ENCODE measurements at regions not wholly inside any gene's neighbourhood (a gene's known extent, or its start where the extent isn't known, plus 50 kb on each side); places are given as distances from the start of the nearest gene placed in this dataset.

- H3K4me1 ChIP-seq (ENCODE audit: insufficient read depth, low read length), result no peaks in the 10 kb centered on the region
- H3K4me3 ChIP-seq (ENCODE audit: low read length), result no peak overlapping the region
- no peak overlapping the region for H3K9ac ChIP-seq (ENCODE audit: low read depth, low read length)
- H3K36me3 ChIP-seq (ENCODE audit: insufficient read depth, low read length), result no peaks in the 10 kb centered on the region
- H3K27me3 ChIP-seq (ENCODE audit: insufficient read depth, low read length), result no peaks in the 10 kb centered on the region
- H3K27ac ChIP-seq (ENCODE audit: low read depth, low read length), result no peak overlapping the region
- WGBS, result 74% methylated on average over 3 of the region's 3 CpGs
- no peaks in the 10 kb centered on the region for H3K9me3 ChIP-seq (ENCODE audit: insufficient read depth, low read depth, low read length)
Observed at GRCh38 chr6:141667580-141668309, 465.0 kb upstream of the GJE1 start.

GRCh38 chr6:141666187-141666586 lies 466.5 kb upstream of the GJE1 start:
- H3K27ac ChIP-seq (ENCODE audit: low read depth, low read length), result no peak overlapping the region
- 95% methylated on average over 1 of the region's 1 CpG for WGBS
- no peaks in the 10 kb centered on the region for H3K36me3 ChIP-seq (ENCODE audit: insufficient read depth, low read length)
- no peaks in the 10 kb centered on the region for H3K4me1 ChIP-seq (ENCODE audit: insufficient read depth, low read length)
- no peaks in the 10 kb centered on the region for H3K27me3 ChIP-seq (ENCODE audit: insufficient read depth, low read length)
- no peak overlapping the region for H3K9ac ChIP-seq (ENCODE audit: low read depth, low read length)
- no peak overlapping the region for H3K4me3 ChIP-seq (ENCODE audit: low read length)
- H3K9me3 ChIP-seq (ENCODE audit: insufficient read depth, low read depth, low read length), result no peaks in the 10 kb centered on the region

- Histone ChIP-seq H3K9me3 (ENCODE audit: insufficient read depth, low read depth, low read length) (no peaks in the 10 kb centered on the region), H3K4me3 (ENCODE audit: low read length) (no peak overlapping the region), H3K27ac (ENCODE audit: low read depth, low read length) (no peak overlapping the region), H3K36me3 (ENCODE audit: insufficient read depth, low read length) (no peaks in the 10 kb centered on the region), H3K4me1 (ENCODE audit: insufficient read depth, low read length) (no peaks in the 10 kb centered on the region), H3K9ac (ENCODE audit: low read depth, low read length) (no peak overlapping the region), H3K27me3 (ENCODE audit: insufficient read depth, low read length) (no peaks in the 10 kb centered on the region)
- WGBS, result 98% methylated on average over 2 of the region's 2 CpGs
Observed at GRCh38 chr6:141664744-141665143, 468.0 kb upstream of the GJE1 start.

DNA sequence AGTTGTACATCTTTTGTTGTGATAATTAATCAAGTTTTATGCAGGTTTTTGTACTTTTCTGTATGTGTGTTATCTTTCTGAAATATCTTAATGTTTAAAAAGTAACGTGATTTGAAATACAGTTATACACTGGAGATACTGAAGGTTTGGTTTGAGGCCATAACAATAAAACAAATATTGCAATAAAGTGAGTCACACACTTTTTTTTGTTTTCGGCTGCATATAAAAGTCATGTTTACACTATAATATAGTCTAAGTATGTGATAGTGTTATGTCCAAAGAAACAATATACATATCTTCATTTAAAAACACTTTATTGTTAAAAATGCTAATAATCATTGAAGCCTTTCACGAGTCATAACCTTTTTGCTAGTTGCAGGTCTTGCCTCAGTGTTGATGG lies 473.1 kb upstream of the GJE1 start:
- Histone ChIP-seq H3K27me3 (ENCODE audit: insufficient read depth, low read length) (no peaks in the 10 kb centered on the region), H3K4me1 (ENCODE audit: insufficient read depth, low read length) (no peaks in the 10 kb centered on the region), H3K9ac (ENCODE audit: low read depth, low read length) (no peak overlapping the region), H3K36me3 (ENCODE audit: insufficient read depth, low read length) (no peaks in the 10 kb centered on the region), H3K4me3 (ENCODE audit: low read length) (no peak overlapping the region), H3K27ac (ENCODE audit: low read depth, low read length) (no peak overlapping the region), H3K9me3 (ENCODE audit: insufficient read depth, low read depth, low read length) (no peaks in the 10 kb centered on the region)
- 90% methylated on average over 2 of the region's 3 CpGs for WGBS

GRCh38 chr6:141658696-141659095 lies 474.0 kb upstream of the GJE1 start:
- Histone ChIP-seq H3K4me1 (ENCODE audit: insufficient read depth, low read length) (no peaks in the 10 kb centered on the region), H3K27me3 (ENCODE audit: insufficient read depth, low read length) (no peaks in the 10 kb centered on the region), H3K9me3 (ENCODE audit: insufficient read depth, low read depth, low read length) (no peaks in the 10 kb centered on the region), H3K4me3 (ENCODE audit: low read length) (no peak overlapping the region), H3K36me3 (ENCODE audit: insufficient read depth, low read length) (no peaks in the 10 kb centered on the region), H3K9ac (ENCODE audit: low read depth, low read length) (no peak overlapping the region), H3K27ac (ENCODE audit: low read depth, low read length) (no peak overlapping the region)
- 100% methylated on average over 2 of the region's 2 CpGs for WGBS

GRCh38 chr6:141657812-141658211 lies 474.9 kb upstream of the GJE1 start:
- Histone ChIP-seq H3K27ac (ENCODE audit: low read depth, low read length) (no peak overlapping the region), H3K9ac (ENCODE audit: low read depth, low read length) (no peak overlapping the region), H3K4me3 (ENCODE audit: low read length) (no peak overlapping the region), H3K36me3 (ENCODE audit: insufficient read depth, low read length) (no peaks in the 10 kb centered on the region), H3K9me3 (ENCODE audit: insufficient read depth, low read depth, low read length) (no peaks in the 10 kb centered on the region), H3K4me1 (ENCODE audit: insufficient read depth, low read length) (no peaks in the 10 kb centered on the region), H3K27me3 (ENCODE audit: insufficient read depth, low read length) (no peaks in the 10 kb centered on the region)
- 94% methylated on average over 1 of the region's 1 CpG for WGBS

- WGBS, result 94% methylated on average over 1 of the region's 1 CpG
- Histone ChIP-seq H3K27me3 (ENCODE audit: insufficient read depth, low read length) (no peaks in the 10 kb centered on the region), H3K27ac (ENCODE audit: low read depth, low read length) (no peak overlapping the region), H3K4me3 (ENCODE audit: low read length) (no peak overlapping the region), H3K9me3 (ENCODE audit: insufficient read depth, low read depth, low read length) (no peaks in the 10 kb centered on the region), H3K36me3 (ENCODE audit: insufficient read depth, low read length) (no peaks in the 10 kb centered on the region), H3K4me1 (ENCODE audit: insufficient read depth, low read length) (no peaks in the 10 kb centered on the region), H3K9ac (ENCODE audit: low read depth, low read length) (no peak overlapping the region)
Observed at GRCh38 chr6:141653590-141653989, 479.1 kb upstream of the GJE1 start.

- no peak overlapping the region for H3K4me3 ChIP-seq (ENCODE audit: low read length)
- H3K4me1 ChIP-seq (ENCODE audit: insufficient read depth, low read length), result no peaks in the 10 kb centered on the region
- no peaks in the 10 kb centered on the region for H3K27me3 ChIP-seq (ENCODE audit: insufficient read depth, low read length)
- H3K9me3 ChIP-seq (ENCODE audit: insufficient read depth, low read depth, low read length), result no peaks in the 10 kb centered on the region
- WGBS, result 100% methylated on average over 1 of the region's 1 CpG
- H3K9ac ChIP-seq (ENCODE audit: low read depth, low read length), result no peak overlapping the region
- no peak overlapping the region for H3K27ac ChIP-seq (ENCODE audit: low read depth, low read length)
- no peaks in the 10 kb centered on the region for H3K36me3 ChIP-seq (ENCODE audit: insufficient read depth, low read length)
Observed at GRCh38 chr6:141641951-141642350, 490.8 kb upstream of the GJE1 start.

- H3K27ac ChIP-seq (ENCODE audit: low read depth, low read length), result no peak overlapping the region
- H3K4me3 ChIP-seq (ENCODE audit: low read length), result no peak overlapping the region
- H3K36me3 ChIP-seq (ENCODE audit: insufficient read depth, low read length), result no peaks in the 10 kb centered on the region
- no peak overlapping the region for H3K9ac ChIP-seq (ENCODE audit: low read depth, low read length)
- no peaks in the 10 kb centered on the region for H3K27me3 ChIP-seq (ENCODE audit: insufficient read depth, low read length)
- no peaks in the 10 kb centered on the region for H3K4me1 ChIP-seq (ENCODE audit: insufficient read depth, low read length)
- WGBS, result no CpG with 5 or more reads among the region's 1 CpG
- no peaks in the 10 kb centered on the region for H3K9me3 ChIP-seq (ENCODE audit: insufficient read depth, low read depth, low read length)
Observed at GRCh38 chr6:141641406-141641805, 491.3 kb upstream of the GJE1 start.

DNA sequence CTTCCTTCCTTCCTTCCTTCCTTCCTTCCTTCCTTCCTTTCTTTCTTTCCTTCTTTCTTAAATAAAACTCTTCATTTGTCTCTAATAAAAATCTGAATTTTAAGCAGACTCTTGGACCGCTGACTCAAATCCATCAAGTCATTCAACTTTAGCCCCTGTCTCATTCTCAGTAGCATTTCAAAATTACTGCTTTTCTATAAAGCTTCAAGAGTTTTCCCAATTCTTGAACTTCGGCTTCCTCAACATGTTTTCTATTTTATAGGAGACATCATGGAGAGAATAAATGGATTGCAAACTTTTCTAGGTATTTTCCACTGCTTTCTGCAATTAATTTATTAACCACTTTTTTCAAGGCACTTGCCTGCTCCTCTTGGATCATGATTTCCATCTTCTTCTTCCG lies 497.1 kb upstream of the GJE1 start:
- H3K27me3 ChIP-seq (ENCODE audit: insufficient read depth, low read length), result no peaks in the 10 kb centered on the region
- no peak overlapping the region for H3K9ac ChIP-seq (ENCODE audit: low read depth, low read length)
- no peak overlapping the region for H3K4me3 ChIP-seq (ENCODE audit: low read length)
- no peaks in the 10 kb centered on the region for H3K4me1 ChIP-seq (ENCODE audit: insufficient read depth, low read length)
- no peak overlapping the region for H3K27ac ChIP-seq (ENCODE audit: low read depth, low read length)
- WGBS, result 97% methylated on average over 3 of the region's 3 CpGs
- H3K36me3 ChIP-seq (ENCODE audit: insufficient read depth, low read length), result no peaks in the 10 kb centered on the region
- H3K9me3 ChIP-seq (ENCODE audit: insufficient read depth, low read depth, low read length), result no peaks in the 10 kb centered on the region

DNA sequence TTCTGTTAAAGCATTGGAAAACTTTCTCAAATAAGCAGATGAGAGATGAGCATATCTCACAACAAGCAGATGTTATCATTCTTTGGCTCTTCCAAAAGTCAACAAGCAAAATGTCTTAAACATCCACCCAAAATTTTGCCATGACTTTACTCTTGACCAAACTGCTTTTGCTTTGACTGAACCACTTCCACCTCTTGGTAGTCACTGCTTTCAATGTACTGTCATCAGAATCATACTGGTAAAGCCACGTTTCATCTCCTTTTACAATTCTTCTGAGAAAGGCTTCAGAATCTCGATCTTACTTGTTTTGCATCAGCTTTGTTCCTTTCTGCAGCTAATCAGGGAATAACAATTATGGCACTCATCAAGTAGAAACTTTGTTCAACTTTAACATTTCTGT lies 498.5 kb upstream of the GJE1 start:
- Histone ChIP-seq H3K36me3 (ENCODE audit: insufficient read depth, low read length) (no peaks in the 10 kb centered on the region), H3K9ac (ENCODE audit: low read depth, low read length) (no peak overlapping the region), H3K4me1 (ENCODE audit: insufficient read depth, low read length) (no peaks in the 10 kb centered on the region), H3K27me3 (ENCODE audit: insufficient read depth, low read length) (no peaks in the 10 kb centered on the region), H3K27ac (ENCODE audit: low read depth, low read length) (no peak overlapping the region), H3K4me3 (ENCODE audit: low read length) (no peak overlapping the region), H3K9me3 (ENCODE audit: insufficient read depth, low read depth, low read length) (no peaks in the 10 kb centered on the region)
- WGBS, result 82% methylated on average over 2 of the region's 2 CpGs

- Histone ChIP-seq H3K36me3 (ENCODE audit: insufficient read depth, low read length) (no peaks in the 10 kb centered on the region), H3K4me3 (ENCODE audit: low read length) (no peak overlapping the region), H3K4me1 (ENCODE audit: insufficient read depth, low read length) (no peaks in the 10 kb centered on the region), H3K9me3 (ENCODE audit: insufficient read depth, low read depth, low read length) (no peaks in the 10 kb centered on the region), H3K9ac (ENCODE audit: low read depth, low read length) (no peak overlapping the region), H3K27me3 (ENCODE audit: insufficient read depth, low read length) (no peaks in the 10 kb centered on the region), H3K27ac (ENCODE audit: low read depth, low read length) (no peak overlapping the region)
- 97% methylated on average over 3 of the region's 3 CpGs for WGBS
Observed at GRCh38 chr6:141624301-141624700, 508.4 kb upstream of the GJE1 start.
